HFF-Myc (cell line): ENCODE measurements at regions not wholly inside any gene's neighbourhood (a gene's known extent, or its start where the extent isn't known, plus 50 kb on each side); places are given as distances from the start of the nearest gene placed in this dataset.

ENCODE experiments used
- DNase-seq: peaks from one replicate; pipeline ENCODE4 v3.0.0-alpha.2; 2011; ENCODE audit warnings: low read depth; ENCODE audit errors: extremely low read depth
- H3K4me3 ChIP-seq: replicated peaks from 2 replicates; pipeline ENCODE4 v1.5.1; 2011; ENCODE audit warnings: low read depth, mild to moderate bottlenecking, control low read depth, low read length
- TF ChIP-seq, protein P1 (sequence below): IDR thresholded peaks from 2 replicates; pipeline ENCODE4 v1.5.1; 2012; ENCODE audit warnings: mild to moderate bottlenecking, low read depth, low read length, control low read depth; ENCODE audit errors: missing control alignments

DNA sequence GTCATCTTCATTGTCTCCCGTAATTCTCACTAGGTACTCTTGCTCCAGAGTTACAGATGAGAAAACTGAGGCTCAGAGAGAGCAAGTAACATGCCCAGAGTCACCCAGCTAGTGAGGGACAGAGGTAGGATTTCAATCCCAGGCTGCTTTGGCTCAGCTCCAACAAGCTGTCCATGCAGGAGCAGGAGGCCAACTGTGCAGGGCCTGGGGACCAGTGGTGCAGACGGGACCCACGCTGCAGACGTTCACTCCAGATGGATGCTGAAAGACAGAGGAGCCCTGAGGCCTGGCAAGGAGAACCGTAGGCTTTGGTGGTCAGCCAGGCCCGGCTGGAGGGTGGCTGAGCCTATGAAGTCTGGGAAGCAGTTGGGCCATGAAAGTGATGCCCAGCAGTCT is 102.6 kb downstream of the MCFD2 start:
- no peak overlapping the region for H3K4me3 ChIP-seq
- no peak for DNase-seq
- TF ChIP-seq, protein P1, sequence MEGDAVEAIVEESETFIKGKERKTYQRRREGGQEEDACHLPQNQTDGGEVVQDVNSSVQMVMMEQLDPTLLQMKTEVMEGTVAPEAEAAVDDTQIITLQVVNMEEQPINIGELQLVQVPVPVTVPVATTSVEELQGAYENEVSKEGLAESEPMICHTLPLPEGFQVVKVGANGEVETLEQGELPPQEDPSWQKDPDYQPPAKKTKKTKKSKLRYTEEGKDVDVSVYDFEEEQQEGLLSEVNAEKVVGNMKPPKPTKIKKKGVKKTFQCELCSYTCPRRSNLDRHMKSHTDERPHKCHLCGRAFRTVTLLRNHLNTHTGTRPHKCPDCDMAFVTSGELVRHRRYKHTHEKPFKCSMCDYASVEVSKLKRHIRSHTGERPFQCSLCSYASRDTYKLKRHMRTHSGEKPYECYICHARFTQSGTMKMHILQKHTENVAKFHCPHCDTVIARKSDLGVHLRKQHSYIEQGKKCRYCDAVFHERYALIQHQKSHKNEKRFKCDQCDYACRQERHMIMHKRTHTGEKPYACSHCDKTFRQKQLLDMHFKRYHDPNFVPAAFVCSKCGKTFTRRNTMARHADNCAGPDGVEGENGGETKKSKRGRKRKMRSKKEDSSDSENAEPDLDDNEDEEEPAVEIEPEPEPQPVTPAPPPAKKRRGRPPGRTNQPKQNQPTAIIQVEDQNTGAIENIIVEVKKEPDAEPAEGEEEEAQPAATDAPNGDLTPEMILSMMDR, result no peak
